NB4 (cell line): ENCODE measurements at regions not wholly inside any gene's neighbourhood (a gene's known extent, or its start where the extent isn't known, plus 50 kb on each side); places are given as distances from the start of the nearest gene placed in this dataset.

Experiments used
- MYC ChIP-seq: IDR thresholded peaks from 2 replicates; pipeline ENCODE4 v1.6.1; 2011; ENCODE audit warnings: low read depth, low read length
- POLR2A ChIP-seq: IDR thresholded peaks from 2 replicates; pipeline ENCODE4 v1.6.1; 2011; ENCODE audit warnings: mild to moderate bottlenecking; ENCODE audit not compliant: insufficient read length; ENCODE audit errors: extremely low read depth
- TF ChIP-seq, protein P1 (sequence below): IDR thresholded peaks from one replicate; pipeline ENCODE4 v1.5.1; 2012; ENCODE audit warnings: low read depth, low read length

DNA sequence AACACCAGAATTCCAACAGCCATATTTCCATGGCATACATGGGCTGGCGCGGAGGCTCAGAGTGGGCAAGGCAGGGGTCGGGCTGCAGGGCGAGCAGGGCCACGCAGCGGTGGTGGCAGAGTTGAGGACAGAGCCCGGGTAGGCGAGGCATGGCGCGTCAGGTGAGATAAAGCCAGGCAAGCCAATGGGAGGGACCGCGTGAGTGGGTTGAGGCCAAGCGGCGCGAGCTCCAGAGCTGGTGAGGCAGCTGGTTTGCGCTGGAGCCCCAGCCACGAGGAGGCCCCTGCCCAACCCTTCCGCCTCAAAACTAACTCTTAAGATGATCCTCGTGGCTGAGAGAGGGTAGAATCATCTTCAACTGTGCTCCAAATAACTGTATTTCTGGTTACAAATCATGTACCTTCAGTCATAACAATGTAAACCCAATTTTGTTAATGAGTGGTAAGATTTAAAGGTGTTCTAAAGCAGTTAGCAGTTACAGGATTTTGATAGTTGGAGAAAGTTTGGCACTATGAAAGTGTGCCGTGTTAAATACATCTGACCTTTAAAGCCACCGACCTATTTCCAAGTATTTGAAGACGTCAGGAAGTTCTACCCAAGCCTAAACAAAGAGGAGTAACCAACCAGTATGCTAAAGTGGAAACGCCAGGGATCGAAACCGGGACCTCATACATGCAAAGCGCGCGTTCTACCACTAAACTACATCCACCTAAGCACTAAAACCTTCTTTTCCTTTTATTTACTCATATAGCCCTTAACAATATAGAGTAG is 107.9 kb downstream of the GPX5 start:
- TF ChIP-seq, protein P1, sequence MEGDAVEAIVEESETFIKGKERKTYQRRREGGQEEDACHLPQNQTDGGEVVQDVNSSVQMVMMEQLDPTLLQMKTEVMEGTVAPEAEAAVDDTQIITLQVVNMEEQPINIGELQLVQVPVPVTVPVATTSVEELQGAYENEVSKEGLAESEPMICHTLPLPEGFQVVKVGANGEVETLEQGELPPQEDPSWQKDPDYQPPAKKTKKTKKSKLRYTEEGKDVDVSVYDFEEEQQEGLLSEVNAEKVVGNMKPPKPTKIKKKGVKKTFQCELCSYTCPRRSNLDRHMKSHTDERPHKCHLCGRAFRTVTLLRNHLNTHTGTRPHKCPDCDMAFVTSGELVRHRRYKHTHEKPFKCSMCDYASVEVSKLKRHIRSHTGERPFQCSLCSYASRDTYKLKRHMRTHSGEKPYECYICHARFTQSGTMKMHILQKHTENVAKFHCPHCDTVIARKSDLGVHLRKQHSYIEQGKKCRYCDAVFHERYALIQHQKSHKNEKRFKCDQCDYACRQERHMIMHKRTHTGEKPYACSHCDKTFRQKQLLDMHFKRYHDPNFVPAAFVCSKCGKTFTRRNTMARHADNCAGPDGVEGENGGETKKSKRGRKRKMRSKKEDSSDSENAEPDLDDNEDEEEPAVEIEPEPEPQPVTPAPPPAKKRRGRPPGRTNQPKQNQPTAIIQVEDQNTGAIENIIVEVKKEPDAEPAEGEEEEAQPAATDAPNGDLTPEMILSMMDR: no peak
- no peak for TF ChIP-seq POLR2A
- no peak for TF ChIP-seq MYC
